ENCODE measurements at regions not wholly inside any gene's neighbourhood (a gene's known extent, or its start where the extent isn't known, plus 50 kb on each side); places are given as distances from the start of the nearest gene placed in this dataset.
"Not testable (repeated sequence)": the region's sequence is repeated elsewhere in the genome, so short reads cannot be mapped to it uniquely, and the experiment has no call there.

DNA sequence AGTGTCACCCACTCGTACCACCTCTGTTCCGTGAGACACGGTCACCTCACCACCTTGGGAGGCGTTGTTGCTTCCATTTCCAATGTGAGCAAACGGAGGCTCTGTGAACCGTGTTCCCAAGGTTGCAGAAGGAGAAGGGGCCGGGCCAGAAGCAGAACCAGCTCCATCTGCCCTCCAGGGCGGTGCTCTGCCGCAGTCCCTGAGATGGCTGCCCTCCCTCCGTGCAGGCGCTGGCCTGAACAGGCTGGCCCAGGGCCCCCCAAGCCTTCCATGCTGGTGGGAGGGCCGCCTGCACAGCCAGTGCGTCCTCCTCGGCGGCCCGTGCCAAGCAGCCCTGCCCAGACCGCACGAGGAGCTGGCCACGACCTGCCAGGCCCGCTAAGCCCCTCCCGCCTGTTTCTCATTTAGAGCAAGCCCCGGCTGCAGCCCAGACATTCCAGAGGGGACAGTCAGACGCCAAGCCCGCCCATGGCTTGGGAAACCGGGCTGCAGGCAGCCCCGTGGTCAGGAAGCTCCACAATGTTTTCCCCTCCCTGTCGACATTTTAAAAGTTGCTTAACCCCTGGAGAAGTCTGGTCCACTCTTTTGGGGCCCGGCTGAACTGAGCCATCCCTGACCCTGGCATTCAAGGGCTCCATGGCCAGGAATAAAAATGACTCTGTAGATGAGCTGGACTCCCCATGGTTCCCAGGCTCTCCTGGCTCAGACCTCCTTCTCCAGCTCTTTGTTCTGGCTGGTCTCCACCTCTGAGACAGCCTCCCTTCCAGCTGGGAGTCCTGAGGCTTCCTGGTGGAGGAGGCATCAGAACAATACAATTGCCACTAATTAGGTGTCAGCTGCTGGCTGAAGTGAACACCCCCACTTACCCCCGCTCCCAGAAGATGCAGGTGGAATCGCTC lies 236.0 kb downstream of the BCL11B start:
- peak; percentile 98 for DNase-seq (ENCODE audit: low spot score)

DNA sequence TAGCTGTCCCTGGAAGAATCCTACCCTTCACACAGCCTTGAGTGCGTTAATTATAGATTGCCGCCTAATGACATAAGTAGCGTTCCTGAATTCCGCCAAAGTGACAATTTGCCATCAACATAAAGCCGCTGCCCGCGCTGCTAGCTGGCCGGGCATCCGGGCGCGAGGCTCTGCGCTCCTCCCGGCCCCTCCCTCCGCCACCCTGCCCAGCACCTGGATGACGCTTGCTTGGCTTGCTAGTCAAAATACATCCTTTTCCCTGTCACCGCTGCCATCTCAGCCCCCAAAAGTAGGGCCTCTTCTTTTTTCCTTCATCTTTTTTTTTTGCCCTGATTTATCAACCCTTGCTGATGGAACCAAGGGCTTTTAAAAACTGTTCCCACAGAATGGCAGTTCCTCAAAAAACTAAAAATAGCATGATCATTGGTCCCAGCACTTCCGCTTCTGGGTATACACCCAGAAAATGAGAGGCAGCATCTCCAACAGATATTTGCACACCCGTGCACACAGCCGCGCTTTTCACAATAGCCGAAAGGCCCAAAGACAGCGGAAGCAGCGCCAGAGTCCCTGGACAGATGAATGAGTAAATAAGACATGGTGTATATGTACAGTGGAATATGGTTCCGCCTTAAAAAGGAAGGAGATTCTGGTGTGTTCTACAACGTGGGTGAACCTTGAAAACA lies 235.2 kb downstream of the BCL11B start:
- no peak for DNase-seq (ENCODE audit: low spot score)

DNA sequence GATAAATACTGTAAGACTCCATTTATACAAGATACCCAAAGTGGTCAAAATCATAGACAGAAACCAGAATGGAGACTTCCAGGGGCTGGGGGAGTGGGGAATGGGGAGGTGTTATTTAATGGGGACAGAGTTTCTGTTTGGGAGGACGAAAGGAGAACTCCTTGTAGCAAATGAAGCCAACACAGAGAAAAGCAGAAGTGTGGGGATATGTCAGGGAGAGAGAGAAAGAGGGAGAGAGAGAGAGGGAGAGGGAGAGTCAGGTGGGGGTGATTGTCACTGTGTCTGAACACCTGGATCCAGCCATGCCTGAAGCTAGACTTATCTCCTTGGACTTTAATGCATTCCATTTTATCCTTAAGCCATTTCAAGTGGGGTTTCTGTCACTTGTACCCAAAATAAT lies 234.7 kb downstream of the BCL11B start:
- not testable (repeated sequence) for DNase-seq (ENCODE audit: low spot score)

DNA sequence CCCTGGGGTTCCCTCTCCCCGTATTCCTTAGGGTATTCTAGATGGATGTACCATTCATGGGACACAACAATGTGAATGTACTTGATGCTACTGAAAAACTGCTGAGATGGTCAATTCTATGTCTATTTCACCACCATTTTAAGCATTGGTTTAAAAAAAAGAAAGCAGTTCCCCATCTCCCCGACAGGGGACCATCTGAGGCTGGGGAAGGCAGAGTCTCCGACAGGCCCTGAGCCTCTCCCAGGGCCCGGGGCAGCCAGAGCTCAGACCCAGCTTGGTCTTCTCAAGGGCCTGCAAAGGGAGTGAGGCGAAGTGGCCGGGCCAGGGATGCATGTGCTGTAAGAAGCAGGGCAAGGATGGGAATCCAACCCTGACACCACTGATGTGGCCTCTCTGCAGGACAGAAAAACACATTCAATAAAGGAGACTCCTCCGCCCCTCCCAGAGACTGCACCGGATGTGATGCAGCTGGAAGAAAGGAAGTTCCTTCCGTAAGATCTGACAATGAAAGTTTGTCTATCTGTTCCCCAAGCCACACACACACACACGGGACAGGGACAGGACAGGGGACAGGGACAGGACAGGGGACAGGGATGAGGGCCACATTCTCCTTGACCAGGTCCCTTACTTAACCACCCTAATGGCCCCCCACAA lies 234.1 kb downstream of the BCL11B start:
- DNase-seq (ENCODE audit: low spot score): no peak

DNA sequence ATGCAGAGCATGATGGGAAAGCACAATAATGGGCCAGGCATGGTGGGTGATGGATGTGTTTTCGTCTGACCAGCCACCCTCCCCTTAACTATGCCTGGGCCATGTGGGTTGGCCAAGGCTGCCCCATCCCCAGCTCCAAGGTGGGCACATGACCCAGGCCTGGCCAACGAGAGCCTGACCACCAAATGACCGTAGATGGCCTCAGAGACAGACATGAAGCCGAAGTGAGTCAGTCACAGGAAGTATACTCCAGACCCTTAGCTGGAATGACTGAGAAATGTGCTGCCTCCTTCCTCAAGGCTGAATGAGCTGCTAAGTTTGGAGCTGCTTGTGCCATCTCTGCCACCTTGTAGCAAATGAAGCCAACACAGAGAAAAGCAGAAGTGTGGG lies 233.6 kb downstream of the BCL11B start:
- peak; percentile 10 for DNase-seq (ENCODE audit: low spot score)

DNA sequence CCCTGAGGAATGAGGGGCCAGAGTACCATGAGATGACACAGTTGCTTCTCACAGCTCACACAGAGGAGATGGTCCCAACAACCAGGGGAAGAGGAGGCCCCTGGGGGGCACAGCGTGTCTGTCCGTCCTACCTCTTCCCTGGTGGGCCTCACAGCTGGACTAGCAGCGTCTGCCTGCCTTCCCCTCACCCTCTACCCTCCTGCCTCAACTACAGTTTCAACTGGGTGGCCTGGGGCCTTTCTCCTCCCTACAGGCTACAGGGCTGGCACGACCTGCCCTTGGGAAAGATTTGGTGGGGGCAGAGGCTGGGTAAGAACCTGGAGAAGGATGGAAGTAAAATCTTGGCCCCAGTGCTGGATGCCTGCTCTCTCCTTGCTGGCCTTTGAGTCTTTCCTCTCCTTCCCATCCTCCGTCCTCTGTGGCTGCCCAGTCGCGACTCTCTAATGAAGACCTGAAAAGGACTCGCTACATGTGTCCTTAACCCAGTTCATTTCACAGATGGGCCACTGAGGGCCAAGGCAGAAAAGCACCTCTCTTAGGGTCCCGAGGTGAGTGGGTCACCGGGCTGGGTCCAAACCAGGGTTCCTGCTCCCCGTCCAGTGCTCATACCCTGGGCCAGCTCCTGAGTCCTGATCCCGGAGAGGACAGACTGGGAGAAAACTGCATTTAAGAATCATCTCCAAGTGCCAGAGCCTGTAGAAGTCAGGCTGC lies 232.5 kb downstream of the BCL11B start:
- DNase-seq (ENCODE audit: low spot score): no peak

DNA sequence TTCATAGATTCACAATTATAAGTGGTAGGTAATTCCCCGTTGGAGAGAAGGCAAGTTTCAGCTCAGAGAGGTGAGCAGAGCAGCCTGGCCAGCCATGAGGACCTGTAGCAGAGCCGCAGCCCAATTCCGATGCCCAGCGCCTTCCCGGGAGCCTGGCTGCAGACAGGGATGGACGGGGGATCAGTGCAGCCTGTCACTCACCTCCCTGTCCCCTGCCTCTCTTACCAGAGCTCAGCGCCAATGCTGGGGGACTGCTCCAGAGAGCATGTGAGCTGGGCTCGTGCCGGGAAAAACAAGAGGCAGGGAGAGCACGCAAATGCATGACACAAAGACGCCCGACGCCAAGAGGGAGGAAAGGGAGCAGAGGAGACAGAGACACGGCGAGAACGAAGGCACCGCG lies 231.9 kb downstream of the BCL11B start:
- DNase-seq (ENCODE audit: low spot score): no peak

DNA sequence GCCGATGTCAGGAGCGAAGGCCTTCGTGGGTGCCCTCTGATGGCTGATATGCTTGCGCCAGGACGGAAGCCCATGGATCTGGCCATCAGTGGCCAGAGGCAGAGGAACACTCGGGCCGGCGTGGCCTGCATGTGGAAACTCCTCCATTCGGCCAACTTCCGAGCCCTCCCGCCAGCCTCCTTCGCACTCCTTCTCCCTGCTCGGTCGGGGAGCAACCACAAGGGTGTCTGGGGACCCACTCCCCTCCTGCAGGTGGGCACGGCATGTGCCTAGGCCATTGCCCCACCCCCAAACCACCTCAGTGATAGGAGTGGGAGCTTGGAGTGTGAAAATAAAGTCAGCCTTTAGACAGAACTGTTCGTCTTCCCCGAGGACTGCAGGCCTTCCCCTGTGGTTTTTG lies 231.3 kb downstream of the BCL11B start:
- no peak for DNase-seq (ENCODE audit: low spot score)

DNA sequence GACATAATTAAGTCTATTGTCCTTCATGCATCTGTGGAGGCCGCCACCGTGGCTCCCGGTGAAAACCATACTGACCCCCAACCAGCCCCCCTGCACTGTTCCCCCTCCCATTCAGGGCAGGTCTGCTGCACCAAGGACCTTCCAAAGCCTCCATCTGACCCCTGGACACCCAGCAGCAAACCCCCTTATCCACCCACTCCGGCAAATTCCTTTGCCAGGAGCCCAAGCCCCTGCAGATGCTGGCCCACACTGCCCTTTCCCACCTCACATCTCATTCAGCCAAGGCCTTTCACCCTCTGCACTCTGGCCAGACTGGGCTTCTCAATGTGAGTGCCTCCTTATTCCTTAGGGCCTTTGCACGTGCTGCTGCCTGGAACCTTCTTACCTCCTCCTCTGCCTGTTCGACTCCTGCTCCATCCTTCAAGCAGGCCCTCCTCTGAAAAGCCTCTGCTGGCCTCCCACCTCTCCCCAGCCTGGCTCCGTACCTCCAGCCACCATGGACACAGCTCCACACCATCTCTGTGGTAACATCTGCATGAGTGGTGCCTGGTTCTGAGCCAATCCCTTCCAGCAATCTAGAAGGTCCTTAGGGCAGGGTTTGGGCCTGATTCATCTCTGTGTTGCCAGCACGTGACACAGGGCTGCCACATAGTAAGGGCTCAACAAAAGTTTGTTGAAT lies 230.7 kb downstream of the BCL11B start:
- DNase-seq (ENCODE audit: low spot score): no peak

DNA sequence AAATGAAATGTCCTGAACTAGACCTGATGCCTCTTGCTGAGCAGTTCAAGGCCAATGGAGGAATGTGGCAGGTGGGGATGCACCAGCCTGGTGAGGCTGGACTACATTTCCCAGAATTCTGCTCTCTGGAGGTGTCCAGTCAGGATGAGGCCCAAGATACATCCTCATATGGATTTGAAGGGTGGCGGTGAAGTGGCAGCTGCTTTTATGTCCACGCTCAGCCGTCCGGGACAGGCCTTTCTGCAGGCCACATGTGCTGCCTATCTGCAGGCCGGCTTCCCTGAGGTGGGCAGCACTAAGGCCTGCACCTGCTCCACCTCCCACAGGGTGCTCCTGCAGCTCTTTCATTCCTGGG lies 230.2 kb downstream of the BCL11B start:
- DNase-seq (ENCODE audit: low spot score): no peak

DNA sequence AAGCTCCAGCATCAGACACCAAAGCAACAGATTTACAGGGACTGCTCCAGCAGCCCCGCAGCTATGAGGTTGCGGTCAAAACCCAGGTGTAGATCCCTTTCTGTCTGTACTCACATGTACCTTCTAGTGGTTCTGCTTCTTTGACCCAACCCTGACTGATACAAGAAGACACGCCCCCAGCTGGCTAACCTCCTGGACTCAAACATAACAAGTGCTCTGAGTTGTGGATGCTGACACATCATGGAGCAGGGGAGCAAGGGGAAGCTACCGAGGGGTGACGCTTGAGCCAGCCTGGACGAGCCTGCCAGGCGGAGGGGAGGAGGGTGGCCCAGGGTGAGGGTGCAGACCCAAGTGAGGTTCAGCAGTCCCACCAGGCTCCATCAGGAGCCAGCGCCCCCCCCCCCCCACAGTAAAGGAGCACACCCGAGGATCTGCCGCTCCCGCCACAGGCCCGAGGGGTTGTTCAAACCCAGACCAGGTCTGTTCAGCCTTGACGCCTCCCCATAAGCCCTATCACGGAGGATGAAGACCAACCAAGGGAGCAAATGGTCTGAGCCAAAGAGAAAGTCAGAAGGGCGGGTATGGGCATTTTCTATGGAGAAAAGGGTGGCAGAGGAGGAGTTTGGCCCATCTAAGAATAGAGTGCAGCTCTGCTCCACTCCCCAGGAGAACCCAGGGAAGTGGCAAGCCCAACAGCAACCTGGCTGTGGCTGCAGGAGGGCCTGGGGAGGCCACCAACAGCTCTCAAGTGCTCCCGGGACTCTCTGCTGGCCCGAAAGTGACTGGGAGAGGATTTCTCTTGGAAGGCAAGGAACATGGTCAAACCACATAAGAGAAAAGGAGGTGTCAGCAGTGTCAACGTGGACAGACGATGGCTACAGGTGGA lies 229.4 kb downstream of the BCL11B start:
- DNase-seq (ENCODE audit: low spot score): no peak

DNA sequence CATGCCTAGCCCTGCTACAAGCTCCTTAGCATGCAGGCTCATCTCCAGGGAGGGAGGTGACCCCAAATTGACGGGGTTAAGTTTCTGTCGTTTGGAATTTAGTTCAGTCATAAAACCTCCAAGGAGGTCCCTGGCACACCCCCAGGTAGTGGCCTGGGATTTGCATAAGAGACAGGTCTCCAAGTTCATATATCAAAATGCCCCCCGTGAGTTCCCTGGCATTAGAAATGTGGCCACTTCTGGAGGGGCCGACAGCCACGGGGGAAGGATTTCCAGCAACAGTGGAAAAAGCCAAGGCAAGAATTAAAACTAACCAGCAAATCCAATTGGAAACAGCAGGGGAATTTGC lies 228.8 kb downstream of the BCL11B start:
- no peak for DNase-seq (ENCODE audit: low spot score)

DNA sequence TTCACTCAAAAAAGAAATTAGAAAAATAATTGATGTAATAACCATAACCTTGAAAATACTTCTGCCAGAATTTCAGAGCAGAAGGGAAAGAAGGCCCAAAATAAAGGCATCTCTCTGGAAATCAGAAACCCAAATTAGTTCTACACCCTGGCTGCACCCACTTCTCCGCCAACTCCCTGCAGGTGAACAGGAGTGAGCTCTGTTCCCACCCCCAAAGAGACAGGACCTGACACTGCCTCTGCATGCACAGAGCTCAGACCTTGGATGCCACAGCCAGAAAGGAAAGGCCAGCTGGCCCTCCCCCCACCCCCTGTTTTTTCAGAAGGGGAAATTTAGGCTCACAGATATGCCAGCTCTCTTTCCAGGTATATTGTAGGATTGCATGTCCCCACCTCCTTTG lies 228.2 kb downstream of the BCL11B start:
- no peak for DNase-seq (ENCODE audit: low spot score)

DNA sequence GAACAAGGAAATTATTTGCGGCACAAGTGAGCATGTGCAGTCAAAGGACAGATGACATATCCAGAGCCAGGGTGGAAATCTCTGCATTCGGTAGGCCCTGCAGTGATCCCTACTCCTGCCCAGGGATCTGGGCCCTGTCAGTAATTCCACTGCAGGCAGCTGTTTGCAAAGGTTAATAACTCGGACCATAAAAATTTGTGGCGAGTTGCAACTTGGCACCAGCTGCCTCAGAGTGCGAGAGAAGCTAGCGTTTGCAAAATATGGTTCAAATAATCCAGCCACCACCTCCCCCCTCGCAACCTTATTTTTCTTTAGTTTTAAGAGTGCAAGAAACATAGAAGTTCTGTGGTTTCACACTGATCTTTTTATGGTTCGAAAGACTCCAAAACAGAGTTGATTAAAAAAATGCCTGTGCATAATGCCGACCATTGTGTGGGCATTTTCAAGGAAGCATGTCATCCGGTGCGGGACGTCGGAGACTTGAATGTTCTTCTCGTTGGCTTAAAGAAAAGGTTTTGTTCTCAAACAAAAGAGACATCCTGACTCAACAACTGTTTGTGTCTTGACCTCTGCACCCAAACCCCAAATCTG lies 224.5 kb downstream of the BCL11B start:
- DNase-seq (ENCODE audit: low spot score): peak; percentile 10

DNA sequence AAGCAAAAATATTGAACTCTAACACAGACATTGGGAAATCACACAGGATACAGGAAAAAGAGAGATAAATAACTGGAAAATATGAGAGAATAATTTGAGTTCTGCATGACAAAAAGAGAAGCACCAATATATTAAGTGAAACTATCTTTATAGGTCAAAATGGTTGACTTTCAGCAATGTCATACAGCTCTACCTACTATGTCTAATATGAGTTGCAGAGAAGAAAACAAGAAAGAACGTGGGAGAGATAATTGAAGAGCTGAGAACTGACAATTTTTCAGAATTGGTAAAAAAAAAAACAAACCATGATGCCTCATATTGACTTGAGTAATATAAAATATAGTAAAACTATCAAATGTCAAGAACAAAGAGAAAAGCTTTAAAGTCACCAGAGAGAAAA lies 221.7 kb downstream of the BCL11B start:
- DNase-seq (ENCODE audit: low spot score): no peak

DNA sequence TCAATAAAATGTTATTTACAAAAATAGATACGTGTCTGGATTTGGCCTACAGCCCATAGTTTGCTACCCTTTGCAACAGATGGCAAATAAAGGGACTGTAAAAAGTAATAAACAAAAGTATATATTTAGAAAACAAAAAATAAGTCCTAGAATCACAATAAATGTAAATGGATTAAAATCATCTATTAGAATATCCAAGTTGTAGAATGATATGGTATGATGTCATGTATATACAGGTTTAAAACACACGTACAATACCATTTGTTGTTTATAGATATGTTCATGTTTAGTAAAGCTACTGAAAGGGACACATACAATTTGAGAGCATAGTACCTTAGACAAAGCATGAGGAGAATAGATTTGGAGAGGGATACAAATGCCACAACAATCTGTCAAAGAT lies 219.5 kb downstream of the BCL11B start:
- no peak for DNase-seq (ENCODE audit: low spot score)

DNA sequence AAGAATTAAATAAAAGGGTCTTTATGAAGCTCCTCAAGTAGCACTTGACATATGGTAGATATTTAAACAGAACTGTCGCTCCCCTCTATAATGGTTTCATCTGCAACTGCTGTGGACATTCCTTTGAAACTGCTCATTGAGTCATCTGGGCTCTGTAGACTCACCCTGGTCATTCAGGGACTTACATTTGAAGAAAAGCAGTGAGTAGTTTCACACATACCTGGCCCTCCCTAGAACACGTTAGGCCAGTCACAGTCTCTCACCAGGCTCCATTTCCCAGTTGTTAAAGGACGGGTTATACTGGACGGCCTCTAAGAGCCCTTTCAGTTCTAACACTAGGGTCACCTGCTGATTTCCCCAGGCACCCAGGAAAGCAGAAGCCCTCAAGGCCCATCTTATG lies 217.0 kb downstream of the BCL11B start:
- DNase-seq (ENCODE audit: low spot score): peak; percentile 66

DNA sequence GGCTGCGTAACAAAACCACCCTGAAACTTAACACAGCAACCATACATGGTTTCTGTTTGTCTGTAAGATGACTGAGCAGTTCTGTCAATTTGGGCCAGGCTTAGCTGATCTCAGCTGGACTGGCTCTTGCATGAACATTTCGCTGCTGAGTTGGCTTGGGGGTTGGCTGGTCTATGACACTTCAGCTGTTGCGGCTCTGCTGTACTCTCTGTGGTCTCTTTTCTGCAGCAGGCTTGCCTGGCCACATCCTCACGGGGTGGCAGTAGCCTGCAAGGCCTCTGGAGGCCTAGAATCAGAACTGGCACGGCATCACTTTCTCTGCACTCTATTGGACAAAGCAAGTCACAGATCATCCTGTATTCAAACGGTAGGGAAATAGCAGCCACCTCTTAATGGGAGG lies 216.2 kb downstream of the BCL11B start:
- DNase-seq (ENCODE audit: low spot score): no peak

DNA sequence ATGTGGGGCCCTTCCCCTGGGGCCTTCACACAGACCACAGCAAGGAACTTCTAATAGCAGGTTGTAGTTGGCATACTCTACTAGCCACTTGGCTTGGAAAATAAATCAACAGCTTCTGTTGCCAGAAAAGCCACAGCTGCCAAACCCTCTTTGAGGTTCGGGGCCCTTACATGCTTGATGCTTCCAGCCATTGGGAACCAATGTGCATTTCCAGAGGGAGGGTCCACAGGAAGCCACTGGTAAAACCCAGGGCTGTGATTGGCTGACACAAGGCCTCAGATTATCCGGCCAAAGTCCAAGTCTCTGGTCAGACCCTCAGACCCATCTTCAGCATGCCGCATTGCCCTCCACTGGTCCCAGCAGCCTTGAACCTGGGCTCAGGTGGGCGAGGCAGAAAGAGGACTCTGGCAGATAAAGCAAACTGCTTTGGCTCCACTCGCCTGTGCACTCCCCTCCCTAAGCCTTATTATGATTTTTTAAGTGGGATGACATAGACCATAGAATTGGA lies 214.4 kb downstream of the BCL11B start:
- no peak for DNase-seq (ENCODE audit: low spot score)

DNA sequence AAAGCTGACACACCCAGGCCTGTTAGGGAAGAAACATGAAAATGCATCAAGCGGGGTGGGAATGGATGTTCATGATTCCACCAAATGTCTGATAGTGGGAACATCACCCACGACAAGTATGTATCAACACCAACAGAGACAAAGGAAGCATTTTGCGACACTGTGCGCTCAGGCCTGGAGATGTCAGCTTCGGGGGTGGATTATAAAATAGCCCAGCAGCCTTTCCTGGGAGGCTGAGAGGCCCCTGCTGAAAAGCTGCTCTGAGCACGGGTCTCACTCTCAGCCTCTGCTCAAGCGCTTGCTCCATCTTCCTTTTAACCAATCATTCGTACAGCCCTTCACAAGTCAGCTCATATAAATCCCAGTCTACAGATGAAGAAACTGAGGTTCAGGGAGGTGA lies 213.5 kb downstream of the BCL11B start:
- no peak for DNase-seq (ENCODE audit: low spot score)

All from AG08395 (cell line).